ENCODE measurements at regions not wholly inside any gene's neighbourhood (a gene's known extent, or its start where the extent isn't known, plus 50 kb on each side); places are given as distances from the start of the nearest gene placed in this dataset.

GRCh38 chr10:2306081-2306480 is 568.8 kb upstream of the ADARB2 start:
- Histone ChIP-seq H3K27ac (no peak overlapping the region), H3K36me3 (ENCODE audit: low read depth, missing control alignments) (no peaks in the 10 kb centered on the region), H3K4me1 (no peaks in the 10 kb centered on the region), H3K27me3 (no peaks in the 10 kb centered on the region), H3K4me3 (no peak overlapping the region), H3K9me3 (no peaks in the 10 kb centered on the region)
- DNase-seq = no peak
- intact Hi-C loops (cut with DNase I; ENCODE audit: low total_unique reads) = no loop called here
- TF ChIP-seq CTCF (IDR thresholded peaks at IDR 0.05) = no peak
- TF ChIP-seq POLR2A (IDR thresholded peaks at IDR 0.05) = no peak
- 73 to 91% methylated on average over 1 of the region's 1 CpG for WGBS, 2 donors

DNA sequence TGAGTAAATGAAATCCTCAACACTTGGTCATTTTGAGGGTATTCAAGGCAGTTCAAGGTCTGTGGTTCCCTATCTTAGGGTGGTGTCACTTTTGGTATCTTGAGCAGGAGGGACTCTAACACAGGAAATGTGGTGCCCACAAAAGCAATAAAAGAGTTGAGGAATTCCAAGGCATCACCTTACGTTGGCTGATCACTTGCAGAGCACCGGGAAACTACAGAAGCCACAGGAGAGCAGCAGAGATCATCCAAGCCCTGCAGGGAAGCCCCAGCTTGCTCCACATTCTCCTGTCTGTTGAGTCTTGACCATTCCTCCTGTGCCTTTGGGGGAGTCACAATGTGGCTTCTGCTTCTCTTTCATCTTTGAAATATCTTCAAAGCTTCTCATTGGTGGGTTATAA is 565.8 kb upstream of the ADARB2 start:
- WGBS, 2 donors = 69 to 77% methylated on average over 2 of the region's 2 CpGs
- Histone ChIP-seq H3K4me3 (no peak overlapping the region), H3K9me3 (no peaks in the 10 kb centered on the region), H3K36me3 (ENCODE audit: low read depth, missing control alignments) (no peaks in the 10 kb centered on the region), H3K27me3 (no peaks in the 10 kb centered on the region), H3K4me1 (no peaks in the 10 kb centered on the region), H3K27ac (no peak overlapping the region)
- TF ChIP-seq POLR2A (IDR thresholded peaks at IDR 0.05) = no peak
- TF ChIP-seq CTCF (IDR thresholded peaks at IDR 0.05) = no peak
- intact Hi-C loops (cut with DNase I; ENCODE audit: low total_unique reads) = no loop called here
- DNase-seq = no peak

GRCh38 chr10:2301227-2301626 is 563.9 kb upstream of the ADARB2 start:
- H3K4me1 ChIP-seq = no peaks in the 10 kb centered on the region
- no peaks in the 10 kb centered on the region for H3K27me3 ChIP-seq
- intact Hi-C loops (cut with DNase I; ENCODE audit: low total_unique reads) = no loop called here
- H3K4me3 ChIP-seq = no peak overlapping the region
- no peak for TF ChIP-seq POLR2A (IDR thresholded peaks at IDR 0.05)
- 93 to 97% methylated on average over 8 of the region's 8 CpGs for WGBS, 2 donors
- H3K27ac ChIP-seq = no peak overlapping the region
- H3K9me3 ChIP-seq = no peaks in the 10 kb centered on the region
- DNase-seq = no peak
- H3K36me3 ChIP-seq (ENCODE audit: low read depth, missing control alignments) = no peaks in the 10 kb centered on the region

- intact Hi-C loops (cut with DNase I; ENCODE audit: low total_unique reads) = no loop called here
- 78 to 87% methylated on average over 3 of the region's 3 CpGs for WGBS, 2 donors
Measured at GRCh38 chr10:2300231-2300630, 562.9 kb upstream of the ADARB2 start.

GRCh38 chr10:2296179-2296891 is 559.0 kb upstream of the ADARB2 start:
- WGBS, 2 donors = 86 to 90% methylated on average over 6 of the region's 6 CpGs
- DNase-seq = no peak
- H3K36me3 ChIP-seq (ENCODE audit: low read depth, missing control alignments) = no peaks in the 10 kb centered on the region
- intact Hi-C loops (cut with DNase I; ENCODE audit: low total_unique reads) = no loop called here
- no peaks in the 10 kb centered on the region for H3K4me1 ChIP-seq
- no peak overlapping the region for H3K27ac ChIP-seq
- H3K27me3 ChIP-seq = no peaks in the 10 kb centered on the region
- H3K4me3 ChIP-seq = no peak overlapping the region
- TF ChIP-seq POLR2A (IDR thresholded peaks at IDR 0.05) (no peak), CTCF (IDR thresholded peaks at IDR 0.05) (no peak)
- no peaks in the 10 kb centered on the region for H3K9me3 ChIP-seq

More at GRCh38 chr10:2300231-2300630, 562.9 kb upstream of the ADARB2 start:
- H3K9me3 ChIP-seq = no peaks in the 10 kb centered on the region
- H3K36me3 ChIP-seq (ENCODE audit: low read depth, missing control alignments) = no peaks in the 10 kb centered on the region
- TF ChIP-seq POLR2A (IDR thresholded peaks at IDR 0.05) (no peak), CTCF (IDR thresholded peaks at IDR 0.05) (no peak)
- no peaks in the 10 kb centered on the region for H3K27me3 ChIP-seq
- H3K4me3 ChIP-seq = no peak overlapping the region
- no peak for DNase-seq
- no peak overlapping the region for H3K27ac ChIP-seq
- no peaks in the 10 kb centered on the region for H3K4me1 ChIP-seq
